AG08395 (cell line): ENCODE measurements at regions not wholly inside any gene's neighbourhood (a gene's known extent, or its start where the extent isn't known, plus 50 kb on each side); places are given as distances from the start of the nearest gene placed in this dataset.

ENCODE experiments used
- DNase-seq: peaks from one replicate; pipeline ENCODE4 v3.0.0; 2012; ENCODE audit warnings: mixed read lengths, low spot score

DNA sequence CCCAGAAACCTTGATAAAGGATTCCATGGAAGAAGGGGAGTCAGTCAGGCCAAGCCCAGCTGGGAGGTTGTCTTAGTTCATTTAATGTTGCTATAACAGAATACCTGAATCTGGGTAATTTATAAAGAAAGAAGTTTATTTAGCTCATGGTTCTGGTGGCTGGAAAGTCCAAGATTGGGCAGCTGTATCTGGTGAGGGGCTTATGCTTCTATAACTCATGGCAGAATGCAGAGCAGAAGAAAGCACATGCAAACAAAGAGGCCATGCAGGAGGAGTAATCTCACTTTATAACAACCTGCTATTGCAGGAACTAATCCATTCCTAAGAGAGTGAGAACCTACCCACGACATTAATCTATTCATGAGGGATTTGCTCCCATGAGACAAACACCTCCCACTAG is 54.2 kb upstream of the ANKRD1 start:
- DNase-seq: no peak

DNA sequence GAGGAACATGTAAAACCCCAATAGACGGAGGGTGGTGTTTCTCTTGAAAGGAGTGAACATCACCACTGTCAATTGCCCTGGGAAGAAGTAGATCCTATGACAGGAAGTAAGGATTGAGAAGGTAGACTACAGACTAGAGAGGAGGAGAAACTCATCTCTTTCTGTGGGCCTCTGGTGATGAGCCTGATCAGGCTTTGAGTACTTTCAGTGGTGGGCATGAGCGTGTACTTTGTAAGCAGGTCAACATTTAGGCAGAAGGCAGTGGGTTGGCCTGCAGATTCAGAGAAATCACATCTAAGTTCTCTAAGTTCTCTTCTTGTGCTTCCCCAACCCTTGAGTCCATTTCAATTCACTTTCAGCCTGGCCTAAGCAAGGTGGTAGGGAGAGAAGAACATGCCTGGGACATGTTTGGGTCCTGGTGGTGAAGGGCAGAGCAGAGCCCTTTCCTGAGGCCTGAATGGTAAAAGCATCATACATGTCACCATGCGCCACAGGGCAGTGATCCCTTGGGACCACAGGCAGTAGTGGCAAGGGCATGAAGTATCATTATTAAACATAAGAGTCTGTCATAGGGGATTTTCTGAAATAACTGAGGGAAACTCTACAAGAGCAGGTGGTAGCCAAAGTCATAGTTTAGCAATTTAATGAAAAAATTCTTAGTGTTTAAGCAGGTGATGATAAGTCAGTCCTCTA is 56.4 kb upstream of the ANKRD1 start:
- DNase-seq: no peak

DNA sequence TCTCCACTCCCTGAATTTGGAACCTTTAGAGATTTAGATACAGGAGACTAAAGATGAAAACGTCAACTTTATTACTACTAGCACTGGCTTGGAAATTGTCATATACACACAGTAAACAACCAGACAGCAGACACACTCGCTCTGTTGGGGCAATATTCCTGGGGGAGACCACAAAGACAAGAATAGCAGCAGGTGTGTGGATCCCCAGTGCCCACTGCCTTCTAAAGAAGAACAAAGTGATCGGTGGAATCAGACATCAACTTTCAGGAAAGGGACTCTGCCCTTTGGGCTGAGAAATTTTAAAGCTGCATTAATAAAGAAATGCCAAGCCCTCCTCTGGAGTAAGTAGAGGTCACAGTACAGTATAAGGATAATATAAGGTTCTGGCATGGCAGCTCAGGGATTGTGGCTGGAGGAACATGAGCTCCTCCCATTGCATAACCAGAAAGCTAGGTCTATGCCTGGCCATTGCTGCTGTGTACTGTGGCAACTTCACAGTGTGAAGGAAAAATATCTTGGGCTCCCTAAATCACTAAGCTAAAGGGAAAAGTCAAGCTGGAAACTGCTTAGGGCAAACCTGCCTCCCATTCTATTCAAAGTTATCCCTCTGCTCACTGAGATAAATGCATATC is 57.1 kb upstream of the ANKRD1 start:
- no peak for DNase-seq

DNA sequence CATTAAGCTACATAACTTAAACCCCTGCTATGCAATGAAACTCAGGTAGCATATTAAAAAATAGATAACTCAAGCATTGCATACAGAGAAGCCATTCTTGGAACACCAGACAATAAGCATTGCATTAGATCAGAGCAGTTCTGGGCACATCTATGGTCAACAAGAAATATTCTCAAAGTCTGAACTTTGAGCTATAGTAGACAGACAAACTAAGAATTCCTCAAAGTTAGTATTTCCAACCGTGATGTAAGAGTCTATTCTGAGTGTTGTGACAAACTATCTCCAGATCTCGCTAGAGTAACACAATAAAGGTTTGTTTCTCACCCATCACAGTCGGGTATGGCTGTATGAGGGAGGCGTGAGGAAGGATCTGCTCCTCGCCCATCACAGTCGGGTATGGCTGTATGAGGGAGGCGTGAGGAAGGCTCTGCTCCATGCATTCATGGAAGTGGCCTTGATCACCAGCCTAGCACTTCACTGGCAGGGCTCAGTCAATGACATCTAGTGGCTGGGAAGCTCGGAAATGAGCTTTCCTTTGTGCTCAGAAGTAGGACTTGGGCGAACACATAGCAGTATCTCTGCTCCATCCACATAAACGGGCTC is 61.6 kb upstream of the ANKRD1 start:
- DNase-seq: no peak

DNA sequence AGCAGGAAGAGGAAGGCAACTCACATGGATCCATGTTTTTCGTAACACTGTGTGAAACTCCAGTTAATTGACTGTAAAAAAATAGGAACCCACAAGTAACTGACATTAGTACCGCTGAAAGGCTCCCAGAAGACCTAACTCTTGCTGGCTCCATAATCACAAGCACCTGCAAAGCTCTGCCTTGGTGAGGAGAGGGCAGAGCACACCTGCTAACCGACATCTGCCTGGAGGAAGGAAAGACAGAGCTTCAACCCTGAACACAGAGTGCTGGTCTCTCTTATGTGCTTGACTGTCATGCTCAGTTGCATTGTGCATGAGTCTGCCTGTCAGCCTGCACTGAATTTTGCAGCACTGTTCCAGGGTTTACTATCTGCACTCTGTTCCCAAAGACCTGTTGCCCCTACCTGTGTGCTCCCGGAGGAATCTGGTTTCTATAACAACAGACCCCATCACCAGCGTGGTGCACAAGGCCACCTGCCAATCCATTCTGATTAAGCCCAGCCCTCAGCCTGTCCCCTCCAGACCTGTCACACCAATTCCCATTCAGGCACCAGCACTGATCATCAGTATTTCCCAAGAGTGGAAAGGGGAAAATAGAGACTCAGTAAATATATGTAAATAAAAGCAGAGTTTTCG is 63.1 kb upstream of the ANKRD1 start:
- DNase-seq: no peak

DNA sequence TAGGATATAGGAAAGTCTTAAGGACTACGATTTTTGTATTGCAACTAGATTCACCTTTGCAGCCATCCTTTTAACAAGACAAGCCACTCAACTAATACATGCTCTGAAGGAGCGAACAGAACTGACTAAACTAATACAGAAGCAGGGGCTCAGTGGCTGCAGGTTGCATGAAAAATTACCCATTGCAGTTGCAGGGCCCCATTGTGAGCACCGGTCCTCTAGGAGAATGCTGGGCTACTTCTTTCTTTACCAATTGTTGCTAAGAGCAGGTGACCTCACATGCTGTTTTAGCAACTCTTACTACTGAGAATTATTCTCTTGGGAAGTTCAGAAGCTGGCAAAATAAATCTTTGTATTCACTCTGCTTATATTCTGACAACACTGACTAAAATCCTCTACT is 64.0 kb upstream of the ANKRD1 start:
- no peak for DNase-seq

DNA sequence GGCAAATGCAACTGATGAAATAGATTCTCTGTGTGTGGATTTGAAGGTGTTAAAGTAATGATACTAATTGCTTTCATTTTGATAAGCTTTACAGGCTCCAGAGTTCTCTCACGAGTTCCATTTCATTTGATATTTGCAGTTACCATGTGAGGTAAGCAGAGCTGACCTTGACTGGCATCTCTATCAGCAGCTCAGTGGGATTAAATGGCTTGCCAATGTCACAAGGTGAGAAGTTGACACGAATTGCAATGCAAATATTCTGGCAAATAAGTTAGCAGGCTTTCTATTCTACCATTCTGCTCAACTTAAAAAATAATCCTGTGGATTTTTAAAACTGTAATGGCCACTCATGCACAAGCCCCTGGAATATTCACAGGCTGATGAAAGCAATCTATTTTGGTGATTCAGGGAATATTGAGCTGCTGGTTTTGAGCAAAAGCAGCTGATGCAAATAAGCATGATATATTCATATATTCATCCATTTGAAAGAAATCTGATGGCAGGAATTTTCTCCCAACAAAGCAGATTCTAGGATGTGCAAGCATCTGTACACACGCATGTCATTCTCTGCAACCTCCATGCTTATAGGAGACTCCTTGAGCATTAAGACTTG is 64.5 kb upstream of the ANKRD1 start:
- no peak for DNase-seq

DNA sequence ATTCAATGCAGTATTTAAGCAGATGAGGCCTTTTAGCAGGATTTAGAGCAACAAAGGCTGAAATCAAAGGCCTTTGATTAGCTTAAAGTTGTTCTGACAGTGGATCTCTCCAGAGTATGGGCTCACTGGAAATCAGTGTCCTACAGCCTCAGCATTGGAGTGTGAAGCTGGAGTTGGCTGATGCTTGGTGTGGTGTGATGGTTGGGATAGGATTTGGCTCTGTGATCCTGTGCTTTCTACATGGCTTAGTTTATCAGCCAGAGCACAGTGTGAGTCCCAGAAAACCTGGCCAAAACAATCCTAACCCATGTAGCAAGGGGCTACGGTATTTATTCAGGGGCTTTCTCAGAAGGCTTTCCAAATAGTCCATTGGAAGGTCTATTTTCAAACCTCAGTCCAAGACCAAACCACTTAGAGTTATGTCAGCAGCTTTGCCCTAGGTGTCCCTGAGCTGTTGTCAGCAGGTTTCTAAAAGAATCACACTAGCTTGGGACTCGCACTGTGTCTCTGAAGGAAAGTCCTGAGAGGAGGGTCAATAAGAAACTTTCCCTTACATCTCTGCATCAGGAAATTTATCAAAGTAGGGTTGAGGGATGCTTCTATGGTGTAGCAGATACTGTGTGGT is 65.4 kb upstream of the ANKRD1 start:
- DNase-seq: no peak

DNA sequence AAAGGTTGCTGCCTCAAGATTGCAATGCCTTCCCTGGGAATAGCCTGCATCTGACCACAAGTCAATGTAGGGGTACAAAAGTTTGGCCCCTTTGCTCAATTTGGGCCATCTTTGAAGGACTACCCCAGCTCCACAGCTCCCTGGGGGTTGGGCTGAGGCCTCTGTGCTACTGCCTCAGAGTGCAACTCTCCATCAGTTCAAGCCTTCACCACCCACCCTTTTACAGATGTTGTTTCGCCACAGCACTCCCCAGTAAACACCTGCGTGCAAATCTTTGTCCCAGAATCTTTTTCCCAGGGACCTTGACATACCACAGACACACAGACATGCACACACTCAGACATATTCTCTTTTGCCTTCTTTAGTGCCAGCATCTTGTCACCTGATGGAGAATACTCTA is 66.0 kb upstream of the ANKRD1 start:
- no peak for DNase-seq

DNA sequence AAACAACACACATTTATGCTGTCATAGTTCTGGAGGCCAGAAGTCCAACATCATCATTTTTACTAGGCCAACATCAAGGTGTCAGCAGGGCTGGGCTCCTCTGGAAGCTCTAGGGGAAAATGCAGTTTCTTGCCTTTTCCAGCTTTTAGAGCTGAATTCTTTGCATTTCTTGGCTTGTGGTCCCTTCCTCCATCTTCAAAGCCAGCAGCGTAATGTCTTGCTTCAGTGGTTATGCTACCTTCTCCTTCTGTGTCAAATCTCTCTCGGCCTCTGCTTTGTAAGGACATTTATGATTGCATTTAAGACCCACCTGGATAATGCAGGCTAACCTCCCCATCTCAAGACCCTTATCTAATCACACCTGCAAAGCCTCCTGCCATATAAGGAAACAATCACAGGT is 66.5 kb upstream of the ANKRD1 start:
- no peak for DNase-seq

DNA sequence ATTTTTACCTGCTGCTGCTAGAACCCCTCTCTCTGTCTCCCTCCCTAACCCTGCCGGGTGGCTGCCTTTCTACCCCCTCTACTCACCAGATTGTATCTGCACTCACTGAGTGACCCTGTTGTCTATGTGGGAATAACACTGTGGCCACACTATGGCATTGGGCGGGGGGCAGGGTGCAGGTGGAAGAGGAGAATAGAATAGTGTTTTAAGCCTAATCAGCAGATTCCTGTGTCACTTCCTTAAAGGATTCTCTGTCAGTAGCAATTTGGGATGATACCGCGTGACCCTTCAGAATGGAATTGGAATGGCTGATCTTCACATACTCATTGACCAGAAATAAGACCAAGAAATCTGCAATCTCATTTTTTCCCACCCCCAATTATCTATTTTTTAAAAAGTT is 67.1 kb upstream of the ANKRD1 start:
- DNase-seq: no peak

DNA sequence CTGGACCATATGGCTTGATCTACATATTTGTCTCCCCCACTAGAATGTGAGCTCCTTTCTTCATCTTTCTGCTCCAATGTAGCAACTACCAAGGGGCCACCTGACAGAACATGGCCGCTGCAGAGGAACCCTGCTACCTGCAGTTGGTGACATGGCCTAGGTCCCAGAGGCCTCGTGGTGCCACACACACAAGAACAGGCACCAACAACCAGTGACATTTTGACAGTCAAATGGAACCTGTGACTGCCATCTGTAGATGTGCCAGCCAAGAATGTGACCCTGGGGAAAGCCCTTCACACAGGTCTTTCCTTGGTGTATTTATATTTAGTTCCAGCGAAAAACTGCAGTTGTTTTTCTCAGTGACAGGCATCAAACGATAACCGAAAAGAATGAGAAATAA is 67.9 kb upstream of the ANKRD1 start:
- DNase-seq: no peak

DNA sequence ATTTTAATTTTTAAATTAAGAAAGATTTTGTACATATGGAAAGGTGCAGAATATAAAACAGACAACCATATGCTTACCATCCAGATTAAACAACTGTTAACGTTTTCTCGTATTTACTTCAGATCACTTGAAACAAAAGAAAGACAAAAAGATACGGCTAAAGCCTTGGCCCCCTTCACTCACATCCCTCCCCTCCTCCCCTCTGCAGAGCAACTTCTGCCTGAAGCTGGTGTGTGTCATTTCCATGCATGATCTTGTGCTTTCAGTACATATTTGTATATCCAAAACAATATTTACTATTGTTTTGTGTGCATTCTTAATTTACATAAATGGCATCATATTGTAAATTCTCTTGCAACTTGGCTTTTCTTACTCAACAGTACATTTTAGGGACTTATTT is 68.5 kb upstream of the ANKRD1 start:
- DNase-seq: no peak

DNA sequence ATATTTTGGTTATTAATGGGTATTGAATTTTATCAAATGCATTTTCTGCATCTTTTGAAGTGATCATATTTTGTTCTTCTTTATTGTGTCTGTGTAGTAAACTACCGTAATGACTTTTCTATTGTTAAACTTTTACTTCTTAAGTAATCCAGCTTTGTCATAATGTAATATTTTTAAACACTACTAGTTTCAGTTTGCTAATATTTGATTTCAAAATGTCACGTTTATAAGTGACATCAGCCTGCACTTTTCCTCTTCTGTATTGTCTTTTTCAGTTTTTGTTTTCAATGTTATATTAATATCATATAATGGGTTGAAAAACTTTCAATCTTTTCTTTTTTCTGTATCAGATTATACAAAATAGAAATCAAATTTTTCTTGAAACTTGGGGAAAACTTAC is 71.6 kb upstream of the ANKRD1 start:
- no peak for DNase-seq

DNA sequence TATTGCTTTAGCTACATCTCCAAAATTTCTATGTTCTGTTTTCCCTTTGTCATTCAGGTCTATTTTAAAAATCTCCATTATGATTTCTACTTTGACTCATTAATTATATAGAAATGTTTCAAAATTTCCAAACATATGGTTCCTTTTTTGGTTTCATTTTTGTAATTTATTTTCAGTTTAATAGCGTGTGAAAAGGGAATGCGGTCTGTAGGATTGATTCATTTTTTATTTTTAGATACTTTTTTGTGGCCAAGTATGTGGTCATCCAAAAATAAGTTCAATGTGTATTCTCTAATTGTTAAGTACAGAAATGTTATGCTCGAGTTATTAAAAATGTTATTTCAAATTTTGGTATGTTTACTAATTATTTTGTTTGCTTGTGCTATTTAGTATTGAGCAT is 72.5 kb upstream of the ANKRD1 start:
- DNase-seq: peak; percentile 26

DNA sequence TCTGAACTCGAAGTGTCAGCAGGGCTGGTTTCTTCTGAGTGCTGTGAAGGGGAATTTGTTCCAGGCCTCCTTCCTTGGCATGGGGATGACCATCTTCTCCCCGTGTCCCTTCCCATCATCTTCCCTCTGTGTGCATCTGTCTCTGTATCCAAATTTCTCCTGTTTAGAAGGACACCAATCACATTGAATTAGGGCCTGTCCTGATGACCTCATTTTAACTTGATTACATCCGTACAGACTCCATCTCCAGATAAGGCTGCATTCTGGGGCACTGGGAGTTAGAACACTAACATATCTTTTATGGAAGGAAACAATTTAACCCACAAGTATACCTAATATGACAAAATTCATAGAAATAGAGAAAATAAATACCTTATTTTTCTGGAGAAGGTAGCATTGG is 76.8 kb upstream of the ANKRD1 start:
- no peak for DNase-seq

DNA sequence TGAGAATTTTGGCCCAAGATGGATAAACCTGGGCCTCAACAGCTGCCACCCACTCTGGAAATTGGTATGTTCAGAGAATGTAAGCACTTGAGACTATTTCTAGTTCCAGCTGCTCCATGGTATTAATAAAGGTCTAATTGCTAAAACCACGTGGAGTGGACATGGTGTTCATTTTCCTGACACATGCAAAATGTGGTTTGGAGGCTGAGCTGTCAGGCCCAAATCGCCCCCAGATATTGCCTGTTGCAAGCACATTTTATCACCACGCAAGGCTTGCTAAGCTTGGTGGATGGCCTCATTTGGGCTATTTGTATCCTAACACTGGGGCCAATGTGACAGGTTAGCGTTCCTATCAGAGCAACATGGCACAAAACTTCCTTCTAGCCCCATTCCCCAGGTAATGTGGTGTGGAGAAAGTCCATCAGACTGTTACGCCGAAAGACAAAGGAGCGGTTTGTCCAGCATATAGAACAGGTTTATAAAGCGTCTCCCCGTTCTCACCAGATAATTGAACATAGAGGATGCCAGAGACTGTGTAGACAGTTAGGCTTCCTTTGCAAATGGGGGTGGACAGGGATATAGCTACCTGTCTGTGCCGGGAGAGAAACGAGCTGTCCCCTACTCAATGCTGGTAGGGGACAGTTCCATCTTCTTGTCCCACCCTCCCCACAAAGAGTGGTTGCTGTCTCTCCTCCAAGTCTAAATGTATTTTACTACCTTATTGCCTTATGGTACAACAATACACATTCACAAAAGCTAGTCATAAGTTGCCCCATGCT is 78.0 kb upstream of the ANKRD1 start:
- DNase-seq: no peak

DNA sequence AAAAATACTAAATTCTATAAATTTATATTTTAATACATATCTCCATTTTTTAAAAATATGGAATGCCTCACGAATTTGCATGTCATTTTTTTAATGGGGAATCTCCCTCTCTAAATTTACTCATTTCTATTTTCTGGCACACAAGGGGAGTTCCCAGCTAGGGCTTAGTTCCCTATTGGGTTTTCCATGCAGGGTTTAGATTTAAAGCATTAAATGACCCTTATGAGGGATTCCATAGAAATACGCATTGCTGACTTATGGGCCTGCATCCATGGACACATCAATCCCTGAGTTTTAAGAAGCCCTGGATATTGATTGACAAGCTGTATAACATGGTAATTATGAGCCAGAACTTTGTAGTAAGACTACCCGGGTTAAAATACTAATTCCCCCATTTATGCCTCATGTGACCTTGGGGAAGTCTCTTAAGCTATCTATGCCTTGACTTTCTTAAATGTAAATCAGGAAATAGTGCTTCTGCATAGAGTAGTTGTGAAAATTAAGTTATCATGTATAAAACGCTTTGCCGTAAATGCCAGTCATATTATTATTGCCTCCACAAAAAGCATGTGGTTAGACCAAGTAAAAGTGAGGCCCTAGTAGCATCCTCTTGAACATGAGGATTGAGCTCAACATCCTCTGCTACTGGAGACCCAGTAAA is 78.8 kb upstream of the ANKRD1 start:
- DNase-seq: no peak

DNA sequence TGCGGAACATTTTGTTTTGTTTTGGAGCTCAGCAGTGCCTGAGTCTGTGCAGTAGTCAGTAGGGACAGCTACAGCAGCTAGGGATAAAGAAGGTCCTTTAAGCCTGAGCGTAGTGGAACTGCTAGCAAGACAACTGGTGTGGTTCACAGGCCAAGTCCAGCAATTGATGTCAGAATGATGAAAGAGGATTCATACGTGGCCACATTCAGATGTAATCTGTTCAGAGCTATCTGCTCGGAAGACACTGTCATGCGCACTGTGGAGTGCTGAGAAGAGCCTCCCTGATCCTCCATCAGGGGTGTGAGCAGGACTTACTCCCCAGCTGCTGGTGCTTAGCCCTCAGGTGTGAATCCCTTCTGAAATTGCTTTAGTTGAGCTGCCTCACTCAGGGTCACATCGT is 79.6 kb upstream of the ANKRD1 start:
- no peak for DNase-seq

DNA sequence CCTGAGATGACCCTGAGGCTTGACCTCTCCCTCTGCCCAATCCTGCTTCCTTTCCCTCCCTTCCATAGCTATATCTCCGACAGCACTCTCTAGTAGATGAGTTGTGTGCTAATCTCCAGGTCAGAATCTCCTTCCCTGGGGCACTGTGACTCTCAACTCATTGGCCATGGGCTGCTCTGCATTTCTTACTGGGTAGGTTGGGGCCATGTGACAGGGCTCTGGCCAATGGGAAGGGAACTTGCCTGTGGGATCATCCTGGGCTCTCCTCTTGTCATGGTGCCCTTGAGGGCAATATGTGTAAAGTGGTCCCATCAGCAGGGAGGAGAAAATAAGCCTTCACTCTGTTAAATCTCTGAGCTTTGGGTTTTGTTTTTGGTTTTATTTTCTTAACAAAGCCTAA is 80.1 kb upstream of the ANKRD1 start:
- no peak for DNase-seq

DNA sequence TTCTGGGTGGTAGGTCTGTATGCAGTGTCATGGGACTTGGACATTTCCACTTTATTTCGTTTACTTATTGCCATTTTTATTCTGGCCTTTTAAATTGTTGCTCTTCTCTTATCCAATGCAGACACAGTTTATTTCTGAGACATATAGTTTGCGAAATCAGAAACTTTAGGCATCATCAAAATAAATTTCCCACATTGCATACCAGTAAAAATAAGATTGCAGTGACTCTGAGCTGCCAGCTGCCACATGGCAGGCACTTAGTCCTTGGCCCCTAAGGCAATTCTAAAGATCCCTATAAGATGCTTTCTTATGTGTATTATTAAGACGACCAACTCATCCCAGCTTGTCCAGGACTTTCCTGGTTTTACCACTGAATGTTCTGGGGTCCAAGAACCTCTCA is 81.8 kb upstream of the ANKRD1 start:
- no peak for DNase-seq
